Germinal center (tissue), 1 donor: ENCODE measurements at regions not wholly inside any gene's neighbourhood (a gene's known extent, or its start where the extent isn't known, plus 50 kb on each side); places are given as distances from the start of the nearest gene placed in this dataset.
"Not testable (repeated sequence)": the region's sequence is repeated elsewhere in the genome, so short reads cannot be mapped to it uniquely, and the experiment has no call there.

Experiments
- DNase-seq: peaks from one replicate; pipeline ENCODE4 v3.0.0; 2012; ENCODE audit warnings: mixed read lengths, low spot score

- DNase-seq, result no peak
These were observed 176.9 kb upstream of the PROK2 start for GRCh38 chr3:71961891-71962290.

GRCh38 chr3:71961378-71961777 is 176.4 kb upstream of the PROK2 start:
- no peak for DNase-seq

- DNase-seq, result no peak
These were observed 173.6 kb upstream of the PROK2 start for GRCh38 chr3:71958533-71958932.

GRCh38 chr3:71956716-71957115 is 171.8 kb upstream of the PROK2 start:
- DNase-seq, result no peak

GRCh38 chr3:71956069-71956340 is 171.1 kb upstream of the PROK2 start:
- DNase-seq, result no peak

GRCh38 chr3:71955240-71956068 is 170.5 kb upstream of the PROK2 start:
- DNase-seq, result no peak

GRCh38 chr3:71951842-71952241 is 166.9 kb upstream of the PROK2 start:
- no peak for DNase-seq

- DNase-seq, result no peak
These were observed 166.4 kb upstream of the PROK2 start for GRCh38 chr3:71951361-71951760.

- DNase-seq, result no peak
These were observed 164.5 kb upstream of the PROK2 start for GRCh38 chr3:71949442-71949841.

GRCh38 chr3:71944482-71945065 is 159.6 kb upstream of the PROK2 start:
- no peak for DNase-seq

GRCh38 chr3:71942432-71943187 is 157.7 kb upstream of the PROK2 start:
- no peak for DNase-seq

- no peak for DNase-seq
These were observed 155.5 kb upstream of the PROK2 start for GRCh38 chr3:71940486-71940885.

- not testable (repeated sequence) for DNase-seq
These were observed 153.1 kb upstream of the PROK2 start for GRCh38 chr3:71938081-71938480.

- DNase-seq, result no peak
These were observed 151.7 kb upstream of the PROK2 start for GRCh38 chr3:71936681-71937080.

- DNase-seq, result no peak
These were observed 149.7 kb upstream of the PROK2 start for GRCh38 chr3:71934520-71935270.

- no peak for DNase-seq
These were observed 147.0 kb upstream of the PROK2 start for GRCh38 chr3:71931922-71932321.

- DNase-seq, result peak; percentile 52
These were observed 145.4 kb upstream of the PROK2 start for GRCh38 chr3:71930056-71930991.

GRCh38 chr3:71928212-71928611 is 143.3 kb upstream of the PROK2 start:
- no peak for DNase-seq

GRCh38 chr3:71927505-71928066 is 142.6 kb upstream of the PROK2 start:
- no peak for DNase-seq

GRCh38 chr3:71926616-71927015 is 141.7 kb upstream of the PROK2 start:
- DNase-seq, result no peak

GRCh38 chr3:71926262-71926600 is 141.3 kb upstream of the PROK2 start:
- DNase-seq, result peak; percentile 38
